Nephron (organoid): ENCODE measurements at regions not wholly inside any gene's neighbourhood (a gene's known extent, or its start where the extent isn't known, plus 50 kb on each side); places are given as distances from the start of the nearest gene placed in this dataset.

Experiments
- H3K27ac Mint-ChIP-seq, 3 experiments: 2 replicates each; pipeline ENCODE4 v1.8.0; 2020; ENCODE audit warnings: mixed read lengths in 3 of 3, mild to moderate bottlenecking in 2 of 3, moderate library complexity in 1 of 3
- H3K27me3 Mint-ChIP-seq: 2 replicates; pipeline ENCODE4 v1.8.0; 2021; ENCODE audit warnings: low read depth, mild to moderate bottlenecking, moderate library complexity, mixed read lengths
- H3K36me3 Mint-ChIP-seq: 2 replicates; pipeline ENCODE4 v1.8.0; 2020; ENCODE audit warnings: low read depth, mixed read lengths
- H3K4me1 Mint-ChIP-seq: 2 replicates; pipeline ENCODE4 v1.8.0; 2020; ENCODE audit warnings: mixed read lengths
- H3K4me3 Mint-ChIP-seq, 3 experiments: 2 replicates each; pipeline ENCODE4 v1.8.0; 2020; ENCODE audit warnings: mild to moderate bottlenecking in 3 of 3, mixed read lengths in 3 of 3, moderate library complexity in 2 of 3
- H3K9me3 Mint-ChIP-seq: 2 replicates; pipeline ENCODE4 v1.8.0; 2020; ENCODE audit warnings: mixed read lengths
- CTCF ChIP-seq, 3 experiments: fragments of 200-600 bp; sonication (generic); IDR thresholded peaks; one replicate each; pipeline ENCODE4 v1.5.0; 2021; ENCODE audit warnings: antibody characterized with exemption in 3 of 3; ENCODE audit not compliant: unreplicated experiment in 3 of 3

- Mint-ChIP-seq H3K4me3 (no peak overlapping the region), H3K9me3 (no peaks in the 10 kb centered on the region), H3K36me3 (no peaks in the 10 kb centered on the region), H3K27me3 (peaks cover 9% of the 10 kb centered on the region), H3K27ac (peak overlapping the region; percentile 15 to 72 (median 57)), H3K4me1 (peaks cover 43% of the 10 kb centered on the region)
- no peak for TF ChIP-seq CTCF (IDR thresholded peaks at IDR 0.05; ENCODE audit: unreplicated experiment in 3 of 3)
Observed at GRCh38 chr2:217076657-217077232, 216.9 kb upstream of the TNP1 start.

- Mint-ChIP-seq H3K4me3 (no peak overlapping the region), H3K9me3 (no peaks in the 10 kb centered on the region), H3K27me3 (peaks cover 9% of the 10 kb centered on the region)
Observed at GRCh38 chr2:217076058-217076435, 216.2 kb upstream of the TNP1 start.

GRCh38 chr2:217075268-217076057, 215.6 kb upstream of the TNP1 start:
- H3K27ac Mint-ChIP-seq, result peak overlapping the region; percentile 48 to 92 (median 57)
- no peaks in the 10 kb centered on the region for H3K9me3 Mint-ChIP-seq
- no peaks in the 10 kb centered on the region for H3K36me3 Mint-ChIP-seq
- TF ChIP-seq CTCF (IDR thresholded peaks at IDR 0.05; ENCODE audit: unreplicated experiment in 3 of 3), result no peak
- H3K27me3 Mint-ChIP-seq, result peaks cover 9% of the 10 kb centered on the region
- peaks cover 35% of the 10 kb centered on the region for H3K4me1 Mint-ChIP-seq
- H3K4me3 Mint-ChIP-seq, result peak overlapping the region in 1 of 3 experiments; percentile 20

More at GRCh38 chr2:217076058-217076435, 216.2 kb upstream of the TNP1 start:
- TF ChIP-seq CTCF (IDR thresholded peaks at IDR 0.05; ENCODE audit: unreplicated experiment in 3 of 3), result no peak
- Mint-ChIP-seq H3K36me3 (no peaks in the 10 kb centered on the region), H3K4me1 (peaks cover 36% of the 10 kb centered on the region), H3K27ac (peak overlapping the region; percentile 21 to 72 (median 57))

GRCh38 chr2:217074576-217075255, 214.9 kb upstream of the TNP1 start:
- TF ChIP-seq CTCF (IDR thresholded peaks at IDR 0.05; ENCODE audit: unreplicated experiment in 3 of 3), result no peak
- Mint-ChIP-seq H3K4me1 (peaks cover 35% of the 10 kb centered on the region), H3K27me3 (peaks cover 9% of the 10 kb centered on the region), H3K9me3 (no peaks in the 10 kb centered on the region), H3K27ac (peak overlapping the region; percentile 48 to 92 (median 57)), H3K4me3 (no peak overlapping the region), H3K36me3 (no peaks in the 10 kb centered on the region)

- no peaks in the 10 kb centered on the region for H3K36me3 Mint-ChIP-seq
- peak overlapping the region in 2 of 3 experiments; percentile 12 to 40 for H3K27ac Mint-ChIP-seq
- no peak for TF ChIP-seq CTCF (IDR thresholded peaks at IDR 0.05; ENCODE audit: unreplicated experiment in 3 of 3)
- peaks cover 18% of the 10 kb centered on the region for H3K4me1 Mint-ChIP-seq
- peaks cover 4% of the 10 kb centered on the region for H3K27me3 Mint-ChIP-seq
- H3K9me3 Mint-ChIP-seq, result no peaks in the 10 kb centered on the region
- H3K4me3 Mint-ChIP-seq, result no peak overlapping the region
Observed at GRCh38 chr2:217071416-217071815, 211.6 kb upstream of the TNP1 start.
